ENCODE measurements at regions not wholly inside any gene's neighbourhood (a gene's known extent, or its start where the extent isn't known, plus 50 kb on each side); places are given as distances from the start of the nearest gene placed in this dataset.

- DNase-seq, result no peak
- H3K4me3 Mint-ChIP-seq, result no peak overlapping the region
- H3K27ac Mint-ChIP-seq, result no peak overlapping the region
- H3K4me1 Mint-ChIP-seq, result no peaks in the 10 kb centered on the region
- peaks cover 0 to 4% (median 2%) of the 10 kb centered on the region in 3 donors for H3K27me3 Mint-ChIP-seq (ENCODE audit: low read depth in 3 of 3)
- H3K36me3 Mint-ChIP-seq, result no peaks in the 10 kb centered on the region
- peaks cover 0 to 2% (median 0%) of the 10 kb centered on the region in 6 donors for H3K9me3 Mint-ChIP-seq
These were observed 61.2 kb upstream of the TNR start for GRCh38 chr1:175804561-175804960.

DNA sequence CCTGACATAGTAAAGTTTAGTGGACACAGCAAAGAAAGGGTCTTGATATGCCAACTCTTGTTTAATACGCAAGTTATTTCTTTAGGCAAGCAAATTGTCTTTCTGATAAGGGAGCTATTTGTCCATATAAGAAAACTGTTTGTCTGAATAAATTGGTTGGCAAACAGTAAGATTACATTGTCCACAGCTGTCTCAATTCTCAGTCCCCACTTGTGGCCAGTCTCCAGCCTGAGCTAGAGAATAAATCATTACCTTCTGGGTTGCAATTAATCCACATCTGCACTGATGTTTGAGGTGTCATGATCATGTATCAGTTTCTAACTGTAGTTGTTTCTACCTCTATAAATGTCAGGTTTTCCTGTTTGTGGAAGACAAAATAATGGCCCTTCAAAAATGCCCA is 60.0 kb upstream of the TNR start:
- Mint-ChIP-seq H3K36me3 (no peaks in the 10 kb centered on the region), H3K9me3 (peaks cover 0 to 2% (median 0%) of the 10 kb centered on the region in 6 donors), H3K27ac (no peak overlapping the region), H3K4me1 (no peaks in the 10 kb centered on the region), H3K4me3 (no peak overlapping the region), H3K27me3 (ENCODE audit: low read depth in 3 of 3) (peaks cover 0 to 5% (median 4%) of the 10 kb centered on the region in 3 donors)
- DNase-seq, result no peak

- H3K36me3 Mint-ChIP-seq, result no peaks in the 10 kb centered on the region
- no peaks in the 10 kb centered on the region for H3K4me1 Mint-ChIP-seq
- H3K27me3 Mint-ChIP-seq (ENCODE audit: low read depth in 3 of 3), result peaks cover 0 to 5% (median 4%) of the 10 kb centered on the region in 3 donors
- no peak overlapping the region for H3K4me3 Mint-ChIP-seq
- DNase-seq, result no peak
- no peak overlapping the region for H3K27ac Mint-ChIP-seq
- peaks cover 0 to under 1% (median 0%) of the 10 kb centered on the region in 6 donors for H3K9me3 Mint-ChIP-seq
These were observed 59.2 kb upstream of the TNR start for GRCh38 chr1:175802407-175803123.

GRCh38 chr1:175801979-175802378 is 58.6 kb upstream of the TNR start:
- no peaks in the 10 kb centered on the region for H3K36me3 Mint-ChIP-seq

GRCh38 chr1:175797576-175797975 is 54.2 kb upstream of the TNR start:
- Mint-ChIP-seq H3K9me3 (peaks cover 0 to 1% (median 0%) of the 10 kb centered on the region in 6 donors), H3K4me3 (no peak overlapping the region), H3K36me3 (no peaks in the 10 kb centered on the region), H3K4me1 (no peaks in the 10 kb centered on the region), H3K27ac (no peak overlapping the region), H3K27me3 (ENCODE audit: low read depth in 3 of 3) (peaks cover 0 to 4% (median 0%) of the 10 kb centered on the region in 3 donors)
- DNase-seq, result no peak

More at GRCh38 chr1:175801979-175802378, 58.6 kb upstream of the TNR start:
- Mint-ChIP-seq H3K4me3 (no peak overlapping the region), H3K27me3 (ENCODE audit: low read depth in 3 of 3) (peaks cover 0 to 5% (median 2%) of the 10 kb centered on the region in 3 donors), H3K27ac (no peak overlapping the region), H3K4me1 (no peaks in the 10 kb centered on the region), H3K9me3 (peaks cover 0 to under 1% (median 0%) of the 10 kb centered on the region in 6 donors)
- DNase-seq, result no peak

DNA sequence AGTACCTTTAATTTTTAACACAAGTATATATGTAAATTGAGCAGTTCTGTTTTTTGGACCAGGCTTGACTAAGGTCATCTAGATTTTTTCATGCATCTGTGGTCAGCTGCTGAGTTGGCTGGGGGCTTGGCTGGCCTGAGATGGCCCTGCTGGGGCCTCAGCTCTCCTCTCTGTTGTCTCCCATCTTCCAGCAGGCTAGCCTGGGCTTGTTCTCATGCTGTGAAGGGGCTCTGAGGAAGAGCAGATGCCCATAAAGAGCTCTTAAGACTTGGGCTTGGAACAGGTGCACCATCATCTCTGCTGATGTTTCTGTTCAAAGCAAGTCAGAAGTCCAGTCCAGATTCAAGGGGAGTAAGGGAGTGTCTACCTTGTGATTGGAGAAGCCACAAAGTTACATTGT is 51.2 kb upstream of the TNR start:
- Mint-ChIP-seq H3K9me3 (peaks cover 0 to 1% (median 0%) of the 10 kb centered on the region in 6 donors), H3K27ac (no peak overlapping the region), H3K4me3 (no peak overlapping the region), H3K4me1 (no peaks in the 10 kb centered on the region), H3K36me3 (no peaks in the 10 kb centered on the region), H3K27me3 (ENCODE audit: low read depth in 3 of 3) (peaks cover 0 to 7% (median 4%) of the 10 kb centered on the region in 3 donors)
- no peak for DNase-seq

- H3K9me3 Mint-ChIP-seq, result peaks cover 0 to 1% (median 0%) of the 10 kb centered on the region in 6 donors
- H3K4me3 Mint-ChIP-seq, result no peak overlapping the region
- no peaks in the 10 kb centered on the region for H3K4me1 Mint-ChIP-seq
- H3K27ac Mint-ChIP-seq, result no peak overlapping the region
- H3K27me3 Mint-ChIP-seq (ENCODE audit: low read depth in 3 of 3), result peaks cover 0 to 7% (median 2%) of the 10 kb centered on the region in 3 donors
- no peak for DNase-seq
- H3K36me3 Mint-ChIP-seq, result no peaks in the 10 kb centered on the region
These were observed 50.2 kb upstream of the TNR start for GRCh38 chr1:175793617-175794016.
